ENCODE measurements at regions not wholly inside any gene's neighbourhood (a gene's known extent, or its start where the extent isn't known, plus 50 kb on each side); places are given as distances from the start of the nearest gene placed in this dataset.

DNA sequence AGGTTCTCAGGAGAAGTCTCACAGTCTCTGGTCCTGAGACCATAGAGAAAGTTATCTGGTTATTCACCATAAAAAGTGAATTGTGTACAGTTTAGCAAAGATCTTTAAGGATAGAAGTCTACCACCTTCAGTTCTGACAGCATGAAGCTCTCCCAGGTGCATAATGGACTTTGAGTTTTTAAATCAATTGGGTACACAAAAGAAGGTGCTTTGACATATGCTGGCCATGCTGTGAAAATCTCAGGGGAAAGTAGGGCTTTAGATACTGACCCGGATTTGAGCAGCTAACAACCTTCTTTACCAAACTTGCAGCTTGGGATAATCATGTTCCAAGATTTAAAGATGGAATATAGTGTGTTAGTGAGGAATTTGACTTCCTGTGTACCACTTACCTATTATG is 264.2 kb downstream of the ZSWIM6 start:
- H3K4me3 ChIP-seq (ENCODE audit: low read depth, low read length) = no peak overlapping the region
- TF ChIP-seq, protein P1, sequence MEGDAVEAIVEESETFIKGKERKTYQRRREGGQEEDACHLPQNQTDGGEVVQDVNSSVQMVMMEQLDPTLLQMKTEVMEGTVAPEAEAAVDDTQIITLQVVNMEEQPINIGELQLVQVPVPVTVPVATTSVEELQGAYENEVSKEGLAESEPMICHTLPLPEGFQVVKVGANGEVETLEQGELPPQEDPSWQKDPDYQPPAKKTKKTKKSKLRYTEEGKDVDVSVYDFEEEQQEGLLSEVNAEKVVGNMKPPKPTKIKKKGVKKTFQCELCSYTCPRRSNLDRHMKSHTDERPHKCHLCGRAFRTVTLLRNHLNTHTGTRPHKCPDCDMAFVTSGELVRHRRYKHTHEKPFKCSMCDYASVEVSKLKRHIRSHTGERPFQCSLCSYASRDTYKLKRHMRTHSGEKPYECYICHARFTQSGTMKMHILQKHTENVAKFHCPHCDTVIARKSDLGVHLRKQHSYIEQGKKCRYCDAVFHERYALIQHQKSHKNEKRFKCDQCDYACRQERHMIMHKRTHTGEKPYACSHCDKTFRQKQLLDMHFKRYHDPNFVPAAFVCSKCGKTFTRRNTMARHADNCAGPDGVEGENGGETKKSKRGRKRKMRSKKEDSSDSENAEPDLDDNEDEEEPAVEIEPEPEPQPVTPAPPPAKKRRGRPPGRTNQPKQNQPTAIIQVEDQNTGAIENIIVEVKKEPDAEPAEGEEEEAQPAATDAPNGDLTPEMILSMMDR (IDR thresholded peaks at IDR 0.05; ENCODE audit: low read depth, low read length, missing control alignments) = no peak
- DNase-seq (ENCODE audit: low read depth) = no peak
- in situ Hi-C loops (cut with HindIII; ENCODE audit: low sequenced_read_pairs) = no loop called here

DNA sequence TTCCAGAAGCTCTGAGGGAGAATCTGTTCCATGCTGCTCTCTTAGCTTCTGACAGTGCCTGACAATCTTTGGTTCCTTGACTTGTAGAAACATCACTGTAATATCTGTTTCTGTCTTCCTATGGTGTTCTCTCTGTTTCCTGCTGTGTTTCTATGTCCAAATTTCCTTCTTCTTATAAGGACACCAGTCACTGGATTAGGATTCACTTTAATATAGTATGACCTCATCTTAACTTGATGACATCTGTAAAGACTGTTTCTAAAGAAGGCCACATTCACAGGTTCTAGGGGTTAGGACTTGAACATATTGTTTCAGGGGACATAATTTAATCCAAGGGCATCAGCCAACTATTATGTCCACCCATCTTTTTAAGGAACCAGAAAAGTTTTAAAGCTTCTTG is 265.6 kb downstream of the ZSWIM6 start:
- in situ Hi-C loops (cut with HindIII; ENCODE audit: low sequenced_read_pairs) = no loop called here

DNA sequence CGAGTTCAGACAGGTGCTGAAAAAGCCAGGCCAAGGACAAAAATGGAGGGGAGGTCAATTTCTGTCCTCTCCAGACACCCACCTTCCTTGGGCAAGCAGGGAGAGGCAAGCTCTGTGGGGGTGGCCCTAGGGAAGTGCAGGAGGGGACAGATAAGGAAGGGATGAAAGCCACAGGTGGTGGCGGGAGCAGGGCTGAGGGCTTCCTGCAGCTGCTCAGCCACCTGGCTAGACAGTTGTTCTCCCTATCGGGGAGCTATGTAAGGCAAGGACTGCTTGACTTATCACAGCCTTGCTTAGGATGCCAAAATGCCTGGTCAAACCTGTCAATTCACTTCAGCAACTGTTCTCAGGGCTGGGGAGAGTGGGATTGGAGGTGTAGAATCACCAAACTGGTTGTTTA is 266.1 kb downstream of the ZSWIM6 start:
- DNase-seq (ENCODE audit: low read depth) = no peak
- TF ChIP-seq, protein P1 (IDR thresholded peaks at IDR 0.05; ENCODE audit: low read depth, low read length, missing control alignments) = no peak
- H3K4me3 ChIP-seq (ENCODE audit: low read depth, low read length) = no peak overlapping the region
- in situ Hi-C loops (cut with HindIII; ENCODE audit: low sequenced_read_pairs) = no loop called here

More for the DNA sequence above, 265.6 kb downstream of the ZSWIM6 start:
- DNase-seq (ENCODE audit: low read depth) = no peak
- H3K4me3 ChIP-seq (ENCODE audit: low read depth, low read length) = no peak overlapping the region
- TF ChIP-seq, protein P1 (IDR thresholded peaks at IDR 0.05; ENCODE audit: low read depth, low read length, missing control alignments) = no peak

DNA sequence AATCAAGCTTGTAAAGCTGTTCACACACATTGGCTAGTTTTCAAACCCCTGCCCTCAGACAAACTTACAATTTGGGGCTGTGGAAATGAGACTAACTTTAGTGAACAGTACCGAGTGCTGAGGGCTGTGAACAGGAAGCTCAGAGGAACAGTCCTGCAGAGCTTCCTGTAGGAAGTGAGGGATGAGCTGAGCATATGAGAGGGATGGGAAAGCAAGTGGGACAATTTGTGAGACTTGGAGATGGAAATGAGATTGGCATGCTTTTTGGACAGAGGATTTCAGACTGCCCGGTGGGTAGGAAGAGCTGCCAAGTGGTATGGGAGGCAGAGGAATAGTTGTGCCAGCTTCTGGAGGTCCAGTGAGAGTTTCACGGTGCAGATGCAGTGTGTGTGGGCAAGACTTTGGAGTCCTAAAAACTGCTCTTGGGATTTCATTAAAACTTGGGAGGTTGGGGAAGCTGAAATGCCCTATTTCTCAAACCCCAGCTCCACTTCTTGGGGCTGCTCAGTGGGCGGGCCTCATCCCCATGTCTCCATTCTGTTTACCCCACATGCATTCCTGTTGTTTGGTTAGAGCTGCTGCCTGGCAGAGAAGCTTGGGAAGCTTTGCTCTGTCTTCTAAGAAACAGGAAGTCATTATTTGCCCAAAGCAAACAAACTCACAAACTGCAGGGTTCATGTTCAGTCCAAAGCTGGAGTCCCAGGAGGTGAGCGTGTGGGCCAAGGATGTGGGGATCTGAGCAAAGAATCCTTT is 267.5 kb downstream of the ZSWIM6 start:
- in situ Hi-C loops (cut with HindIII; ENCODE audit: low sequenced_read_pairs) = no loop called here
- H3K4me3 ChIP-seq (ENCODE audit: low read depth, low read length) = no peak overlapping the region
- DNase-seq (ENCODE audit: low read depth) = no peak
- TF ChIP-seq, protein P1 (IDR thresholded peaks at IDR 0.05; ENCODE audit: low read depth, low read length, missing control alignments) = no peak

DNA sequence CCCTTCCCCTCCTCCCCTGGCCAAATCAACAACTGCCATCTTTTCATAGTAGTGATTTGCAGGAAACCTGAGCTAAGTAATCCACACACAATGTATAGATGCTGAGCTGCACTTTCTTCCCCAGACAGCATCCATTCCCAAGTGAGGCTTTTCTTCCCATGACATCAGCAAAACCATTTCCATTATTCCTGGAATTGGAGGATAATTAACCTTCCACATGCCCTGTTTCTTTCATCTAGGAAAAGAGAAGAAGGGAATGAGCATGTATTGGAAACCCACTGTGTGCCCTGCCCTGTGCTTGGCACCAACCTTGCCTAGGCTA is 268.0 kb downstream of the ZSWIM6 start:
- H3K4me3 ChIP-seq (ENCODE audit: low read depth, low read length) = no peak overlapping the region
- in situ Hi-C loops (cut with HindIII; ENCODE audit: low sequenced_read_pairs) = no loop called here
- no peak for DNase-seq (ENCODE audit: low read depth)
- TF ChIP-seq, protein P1 (IDR thresholded peaks at IDR 0.05; ENCODE audit: low read depth, low read length, missing control alignments) = no peak

DNA sequence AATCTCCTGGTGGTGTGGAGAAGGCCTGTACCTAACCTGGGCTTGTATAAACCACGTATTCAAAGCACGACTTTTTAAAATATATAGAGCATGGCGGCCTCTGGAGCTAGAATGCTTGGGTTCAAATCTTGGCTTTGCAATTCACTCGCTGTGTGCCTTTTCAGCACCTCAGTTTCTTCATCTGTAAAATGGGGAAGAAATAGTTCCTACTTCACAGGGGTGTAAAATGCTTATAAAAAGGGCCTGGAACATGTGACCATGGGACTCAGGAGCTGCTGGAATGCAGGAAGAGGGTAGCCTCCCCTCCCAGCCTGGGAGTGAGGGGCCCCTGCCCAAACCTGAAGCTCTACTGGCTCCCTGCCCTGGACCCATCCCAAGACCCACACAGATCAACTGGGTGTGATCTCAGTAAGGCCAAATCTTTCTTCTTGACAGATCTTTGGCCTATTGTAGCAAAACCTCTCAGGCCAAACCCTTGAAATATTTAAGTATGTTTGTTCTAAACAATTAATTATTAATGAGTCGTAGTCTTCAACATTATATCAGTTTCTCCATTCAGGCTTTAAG is 269.0 kb downstream of the ZSWIM6 start:
- DNase-seq (ENCODE audit: low read depth) = no peak
- in situ Hi-C loops (cut with HindIII; ENCODE audit: low sequenced_read_pairs) = no loop called here
- TF ChIP-seq, protein P1 (IDR thresholded peaks at IDR 0.05; ENCODE audit: low read depth, low read length, missing control alignments) = no peak
- no peak overlapping the region for H3K4me3 ChIP-seq (ENCODE audit: low read depth, low read length)
